ENCODE measurements at regions not wholly inside any gene's neighbourhood (a gene's known extent, or its start where the extent isn't known, plus 50 kb on each side); places are given as distances from the start of the nearest gene placed in this dataset.

- peak; percentile 68 for DNase-seq (ENCODE audit: low read depth)
Measured at GRCh38 chr11:80239217-80239616, 798.4 kb upstream of the TENM4 start.

GRCh38 chr11:80227915-80228314 is 787.1 kb upstream of the TENM4 start:
- DNase-seq (ENCODE audit: low read depth): no peak

DNA sequence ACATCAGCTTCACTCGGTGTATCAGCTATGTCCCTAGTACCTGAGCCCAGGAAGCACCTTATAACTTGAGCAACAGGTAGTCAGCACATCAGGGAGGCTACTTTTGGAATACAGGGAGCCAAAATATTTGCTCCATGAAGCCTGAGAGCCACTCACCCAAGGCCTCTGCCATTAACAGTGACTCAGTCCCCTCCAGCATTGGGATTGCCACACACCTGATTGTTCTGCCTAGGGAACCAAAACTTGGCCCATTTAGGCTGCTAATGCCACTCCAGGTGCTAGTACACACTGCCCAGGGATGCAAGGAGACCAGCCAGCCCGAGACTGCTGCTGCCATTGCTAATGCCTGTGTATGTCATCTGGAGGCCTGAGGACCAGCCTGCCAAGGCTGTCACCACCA is 773.6 kb upstream of the TENM4 start:
- DNase-seq (ENCODE audit: low read depth): no peak

- DNase-seq (ENCODE audit: low read depth): no peak
Measured at GRCh38 chr11:80211673-80212072, 770.8 kb upstream of the TENM4 start.

DNA sequence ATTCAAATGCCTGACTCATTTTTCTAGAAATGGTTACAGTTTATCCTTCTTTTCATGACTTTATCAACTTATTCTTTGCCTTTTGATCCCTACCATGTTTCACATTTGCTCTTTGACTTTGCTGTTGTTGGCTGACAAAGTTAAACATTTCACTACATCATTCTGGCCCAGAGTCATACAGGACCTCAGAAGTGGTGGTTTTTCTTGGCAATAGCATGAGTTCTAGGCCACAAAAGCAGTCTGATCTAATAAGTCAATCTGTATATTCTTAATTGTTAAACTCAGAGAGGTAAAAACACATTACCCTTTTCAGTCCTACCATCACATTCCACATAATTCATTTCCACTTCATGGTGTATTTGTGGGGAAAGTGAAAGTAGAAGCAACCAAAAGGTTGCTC is 763.2 kb upstream of the TENM4 start:
- DNase-seq (ENCODE audit: low read depth): no peak

- DNase-seq (ENCODE audit: low read depth): no peak
Measured at GRCh38 chr11:80196932-80197554, 756.2 kb upstream of the TENM4 start.

- DNase-seq (ENCODE audit: low read depth): peak; percentile 24
Measured at GRCh38 chr11:80196041-80196440, 755.2 kb upstream of the TENM4 start.

DNA sequence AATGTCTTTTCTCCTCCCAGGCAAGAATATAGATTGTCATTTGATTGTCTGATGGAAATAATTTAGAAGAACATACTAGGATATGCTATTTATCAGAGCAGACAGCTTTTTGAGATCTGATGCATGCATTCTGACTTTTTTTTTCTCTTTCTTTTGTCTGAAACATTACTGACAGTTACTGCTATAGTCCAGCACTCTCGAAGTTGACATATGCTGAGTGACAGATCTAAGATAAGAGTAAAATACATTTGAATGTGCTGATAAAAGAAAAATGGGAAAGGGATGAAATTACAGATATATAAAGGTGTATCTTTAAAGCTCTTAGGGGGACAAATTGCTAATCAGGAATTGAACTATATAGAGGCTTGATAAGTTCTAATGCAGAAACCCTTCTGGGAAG is 753.8 kb upstream of the TENM4 start:
- no peak for DNase-seq (ENCODE audit: low read depth)

- DNase-seq (ENCODE audit: low read depth): no peak
Measured at GRCh38 chr11:80194016-80194415, 753.2 kb upstream of the TENM4 start.

GRCh38 chr11:80188076-80188627 is 747.3 kb upstream of the TENM4 start:
- no peak for DNase-seq (ENCODE audit: low read depth)

DNA sequence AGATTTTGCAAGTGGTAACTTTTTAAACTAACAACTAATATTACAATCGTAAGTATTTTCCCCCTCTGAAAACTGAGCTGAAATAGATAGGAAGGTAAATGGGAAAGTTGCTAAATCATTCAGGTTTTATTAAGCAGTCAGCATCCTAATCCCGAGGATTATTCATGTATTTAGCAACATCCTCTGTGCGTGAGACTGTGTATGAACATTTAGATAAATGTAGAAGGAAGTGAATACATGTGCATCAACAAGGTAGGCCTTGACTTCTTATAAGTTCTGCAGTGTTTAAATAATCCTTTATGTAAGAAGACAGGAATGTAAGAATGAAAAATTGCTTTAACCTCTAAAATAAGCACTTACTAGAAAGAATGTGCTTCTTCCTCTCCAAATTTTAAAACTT is 745.9 kb upstream of the TENM4 start:
- peak; percentile 86 for DNase-seq (ENCODE audit: low read depth)

DNA sequence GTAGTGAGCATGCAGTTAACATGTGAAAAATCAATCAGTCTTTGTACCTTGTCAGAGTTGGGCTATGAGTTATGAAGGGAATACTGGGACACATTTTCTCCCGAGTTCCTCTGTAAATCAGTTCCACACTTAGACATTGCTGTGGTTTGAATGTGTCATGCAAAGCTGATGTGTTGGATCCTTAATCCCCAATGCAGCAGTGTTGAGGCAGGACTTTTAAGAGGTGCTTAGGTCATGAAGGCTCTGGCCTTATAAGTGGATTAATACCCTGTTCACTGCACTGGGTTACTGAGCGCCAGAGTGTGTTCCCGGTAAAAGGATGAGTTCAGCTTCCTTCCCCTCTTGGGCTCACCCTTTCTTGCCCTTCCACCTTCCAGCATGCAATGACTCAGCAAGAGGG is 742.1 kb upstream of the TENM4 start:
- DNase-seq (ENCODE audit: low read depth): peak; percentile 38

DNA sequence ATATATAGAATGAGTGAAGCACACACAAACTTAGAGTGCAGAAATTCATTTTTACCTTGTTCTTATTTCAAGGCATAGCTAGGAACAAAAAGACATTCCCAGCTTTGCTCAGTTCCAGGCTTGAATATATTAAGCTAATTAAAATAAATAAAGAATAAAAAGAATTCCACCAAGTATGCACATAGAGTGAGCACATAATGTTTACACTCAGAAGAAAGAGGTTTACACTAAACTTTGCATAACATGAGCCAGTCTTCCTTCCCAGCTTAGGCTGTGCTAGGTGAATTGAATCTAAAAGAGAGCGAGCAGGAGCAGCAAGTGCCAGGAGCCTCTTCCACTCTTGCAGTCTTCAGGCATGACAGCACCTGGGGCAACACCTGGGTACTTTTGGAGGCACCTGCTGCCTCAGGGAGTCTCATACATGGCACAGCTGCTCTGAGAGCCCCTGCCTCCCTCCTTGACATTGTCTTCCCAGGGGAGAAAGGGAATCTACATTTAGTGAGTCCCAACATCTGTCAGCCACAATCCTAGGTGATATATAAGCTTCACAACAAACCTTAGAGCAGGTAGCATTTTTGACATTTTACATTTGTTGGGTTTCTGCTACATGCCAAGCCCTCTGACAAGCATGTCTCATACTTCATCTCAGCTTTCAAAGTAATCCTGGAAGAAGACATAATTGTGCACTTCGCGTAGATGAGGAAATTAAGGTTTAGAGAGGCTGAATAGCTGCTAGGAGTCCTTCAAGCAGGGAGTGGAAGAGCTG is 732.7 kb upstream of the TENM4 start:
- DNase-seq (ENCODE audit: low read depth): no peak

DNA sequence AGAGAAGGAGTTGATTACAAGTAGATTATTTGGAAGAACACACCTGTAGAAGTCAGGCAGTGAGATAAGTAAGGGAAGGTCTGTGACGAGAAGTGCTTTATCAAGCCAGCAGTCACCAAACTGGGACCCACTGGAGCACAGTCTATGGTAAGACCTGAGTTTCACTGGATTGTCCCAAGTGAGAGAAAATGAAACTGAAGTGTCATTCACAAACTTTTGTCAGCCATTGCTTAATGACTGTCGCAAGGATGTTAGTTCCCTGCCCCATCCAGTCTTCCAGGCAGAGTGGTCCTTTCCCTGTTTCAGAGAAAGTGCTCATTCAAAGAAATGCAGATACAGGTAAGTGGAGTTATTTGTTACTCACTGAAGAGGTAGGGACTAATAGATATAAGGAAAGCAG is 728.0 kb upstream of the TENM4 start:
- no peak for DNase-seq (ENCODE audit: low read depth)

DNA sequence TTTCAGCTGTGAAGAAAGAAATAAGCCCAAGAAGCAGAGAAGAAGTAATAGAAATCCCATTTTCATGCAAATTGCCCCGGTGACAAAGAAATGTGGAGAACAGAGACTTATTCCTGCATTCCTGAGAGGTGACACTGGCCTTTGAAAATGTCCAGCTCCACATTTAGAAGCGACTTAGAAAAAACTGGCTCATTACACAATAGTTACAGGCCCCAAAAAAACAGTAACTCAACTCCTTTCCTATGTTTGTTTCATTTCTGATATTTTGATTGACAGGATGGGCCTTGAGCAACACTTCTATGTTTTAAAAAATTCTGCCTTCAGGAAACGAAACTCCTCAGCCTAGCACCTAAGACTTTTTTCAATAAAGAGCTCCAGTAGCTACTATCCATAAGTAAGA is 726.9 kb upstream of the TENM4 start:
- DNase-seq (ENCODE audit: low read depth): peak; percentile 36

DNA sequence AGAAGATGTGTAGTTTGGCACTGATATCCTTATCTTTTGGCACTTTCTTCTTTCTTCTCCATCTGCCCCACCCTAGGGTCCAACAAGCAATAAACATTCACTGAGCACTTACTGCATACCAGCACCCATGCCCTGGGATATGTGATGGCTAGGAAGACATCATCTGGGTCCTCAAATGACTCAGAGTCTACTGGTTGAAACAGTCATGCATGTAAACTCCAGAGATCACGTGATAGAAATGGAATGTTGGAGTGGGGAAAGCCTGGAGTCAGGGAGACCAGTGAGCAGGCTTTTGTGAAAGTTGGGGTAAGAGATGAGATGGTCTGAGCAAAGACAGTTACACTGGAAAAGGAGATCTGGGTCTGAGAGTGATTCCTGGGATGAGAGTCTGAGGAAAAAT is 724.9 kb upstream of the TENM4 start:
- peak; percentile 65 for DNase-seq (ENCODE audit: low read depth)

DNA sequence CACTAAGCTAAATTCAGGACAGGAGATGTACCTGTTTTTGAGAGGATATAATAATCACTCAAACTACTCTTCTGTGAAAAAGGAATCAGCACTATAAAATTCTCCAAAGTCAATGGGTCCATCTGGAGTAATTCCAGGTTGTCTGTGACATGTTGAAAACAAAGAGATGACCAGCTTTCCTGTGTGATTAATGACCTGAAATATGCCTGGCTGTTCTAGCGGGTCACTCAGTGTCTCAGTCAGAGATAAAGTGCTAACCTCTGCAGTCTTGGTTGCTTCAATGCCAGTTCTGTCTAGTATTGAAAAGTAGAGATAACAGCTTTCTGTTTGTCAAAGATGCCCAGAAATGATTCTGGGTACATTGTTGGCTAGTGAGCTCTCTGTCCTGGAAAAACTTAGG is 722.6 kb upstream of the TENM4 start:
- DNase-seq (ENCODE audit: low read depth): peak; percentile 32

GRCh38 chr11:80163011-80163410 is 722.2 kb upstream of the TENM4 start:
- peak; percentile 95 for DNase-seq (ENCODE audit: low read depth)

- peak; percentile 61 for DNase-seq (ENCODE audit: low read depth)
Measured at GRCh38 chr11:80162387-80162786, 721.6 kb upstream of the TENM4 start.

GRCh38 chr11:80157447-80157846 is 716.6 kb upstream of the TENM4 start:
- no peak for DNase-seq (ENCODE audit: low read depth)

GRCh38 chr11:80156062-80156461 is 715.2 kb upstream of the TENM4 start:
- no peak for DNase-seq (ENCODE audit: low read depth)

DNA sequence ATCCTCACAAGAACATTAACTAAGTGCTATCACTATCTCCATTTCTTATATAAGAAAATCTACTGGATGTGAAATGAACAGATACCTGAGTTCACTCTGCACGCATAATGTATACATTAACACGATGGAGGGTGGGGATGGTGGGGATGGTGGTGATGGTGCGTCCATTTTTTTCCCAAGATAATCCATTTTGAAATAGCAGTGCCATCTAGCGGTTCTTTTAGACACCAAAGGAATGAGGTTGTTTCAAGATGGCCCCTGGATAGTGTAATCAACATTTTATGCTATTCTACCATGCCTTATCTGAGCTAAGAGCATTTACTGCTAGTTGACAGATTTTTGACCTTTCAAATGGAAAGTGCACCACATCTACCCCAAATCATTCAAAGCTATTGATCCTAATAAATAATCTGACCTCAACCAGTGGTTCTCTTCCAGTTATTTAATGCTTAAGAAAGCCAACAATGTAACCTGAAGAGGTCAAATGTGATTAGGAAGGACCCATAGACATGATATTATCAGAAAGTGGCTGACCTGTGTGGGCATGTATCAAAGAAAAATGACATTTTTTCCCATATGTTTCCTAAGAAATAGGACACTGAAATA is 714.7 kb upstream of the TENM4 start:
- DNase-seq (ENCODE audit: low read depth): peak; percentile 34

GRCh38 chr11:80146232-80146631 is 705.4 kb upstream of the TENM4 start:
- no peak for DNase-seq (ENCODE audit: low read depth)

All from amniotic epithelial cell (primary cell).